Mesenchymal stem cell (in vitro differentiated cells and primary cell): ENCODE measurements at regions not wholly inside any gene's neighbourhood (a gene's known extent, or its start where the extent isn't known, plus 50 kb on each side); places are given as distances from the start of the nearest gene placed in this dataset.

Experiments
- DNase-seq: peaks from one replicate; pipeline ENCODE4 v3.0.0-alpha.2; 2013
- H2AFZ ChIP-seq: one replicate; pipeline ENCODE4 v1.6.1; 2013; ENCODE audit warnings: low read depth, mild to moderate bottlenecking, control low read depth, inconsistent platforms, low read length, moderate library complexity
- H2AK5ac ChIP-seq: 2 replicates; pipeline ENCODE4 v1.6.1; 2013; ENCODE audit warnings: low read length, moderate library complexity, mild to moderate bottlenecking, inconsistent platforms; ENCODE audit not compliant: severe bottlenecking
- H2BK120ac ChIP-seq: one replicate; pipeline ENCODE4 v1.6.1; 2013; ENCODE audit warnings: low read depth, mild to moderate bottlenecking, inconsistent platforms, low read length, moderate library complexity
- H2BK12ac ChIP-seq, 2 experiments: one replicate each; pipeline ENCODE4 v1.6.1; 2013; ENCODE audit warnings: inconsistent platforms in 2 of 2, low read length in 2 of 2, mild to moderate bottlenecking in 2 of 2, moderate library complexity in 2 of 2, control low read depth in 1 of 2
- H2BK15ac ChIP-seq: one replicate; pipeline ENCODE4 v1.6.1; 2013; ENCODE audit warnings: mild to moderate bottlenecking, low read depth, inconsistent platforms; ENCODE audit not compliant: poor library complexity, severe bottlenecking
- H2BK5ac ChIP-seq: 2 replicates; pipeline ENCODE4 v1.6.1; 2013; ENCODE audit warnings: low read depth, mild to moderate bottlenecking, low read length, control low read depth, inconsistent platforms; ENCODE audit not compliant: poor library complexity, severe bottlenecking
- H3K14ac ChIP-seq, 2 experiments: one replicate each; pipeline ENCODE4 v1.6.1; 2013; ENCODE audit warnings: inconsistent platforms in 2 of 2, low read length in 2 of 2, control low read depth in 1 of 2, mild to moderate bottlenecking in 1 of 2, moderate library complexity in 1 of 2
- H3K18ac ChIP-seq, 2 experiments: one replicate each; pipeline ENCODE4 v1.6.1; 2013; ENCODE audit warnings: inconsistent platforms in 2 of 2, low read length in 2 of 2, control low read depth in 1 of 2, low read depth in 1 of 2, mild to moderate bottlenecking in 1 of 2
- H3K23ac ChIP-seq, 2 experiments: one replicate each; pipeline ENCODE4 v1.6.1; 2013; ENCODE audit warnings: inconsistent platforms in 2 of 2, low read length in 2 of 2, mild to moderate bottlenecking in 2 of 2, moderate library complexity in 2 of 2, control low read depth in 1 of 2
- H3K27ac ChIP-seq: 2 replicates; pipeline ENCODE4 v1.5.1; 2013; ENCODE audit warnings: mild to moderate bottlenecking, moderate library complexity, low read length, control low read depth, inconsistent platforms; ENCODE audit not compliant: poor library complexity, severe bottlenecking
- H3K27me3 ChIP-seq, 2 experiments: 2 replicates each; pipeline versions ENCODE4 v1.6.1 to v1.7.0; 2013; ENCODE audit warnings: low read length in 2 of 2, mild to moderate bottlenecking in 2 of 2, moderate library complexity in 2 of 2, control low read depth in 1 of 2, inconsistent platforms in 1 of 2; ENCODE audit not compliant: control insufficient read depth in 1 of 2, insufficient read depth in 1 of 2
- H3K36me3 ChIP-seq, 2 experiments: 2 replicates each; pipeline versions ENCODE4 v1.6.1 to v1.7.0; 2013; ENCODE audit warnings: low read length in 2 of 2, control low read depth in 1 of 2, inconsistent platforms in 1 of 2, low read depth in 1 of 2, mild to moderate bottlenecking in 1 of 2; ENCODE audit not compliant: insufficient read depth in 2 of 2, control insufficient read depth in 1 of 2
- H3K4ac ChIP-seq, 2 experiments: one replicate each; pipeline ENCODE4 v1.6.1; 2013; ENCODE audit warnings: inconsistent platforms in 2 of 2, low read length in 2 of 2, mild to moderate bottlenecking in 2 of 2, moderate library complexity in 2 of 2, control low read depth in 1 of 2, low read depth in 1 of 2
- H3K4me1 ChIP-seq: 2 replicates; pipeline ENCODE4 v1.6.1; 2013; ENCODE audit warnings: low read depth, low read length, control low read depth; ENCODE audit not compliant: control insufficient read depth, insufficient read depth
- H3K4me2 ChIP-seq: 2 replicates; pipeline ENCODE4 v1.6.1; 2013; ENCODE audit warnings: low read length, mild to moderate bottlenecking, inconsistent platforms; ENCODE audit not compliant: poor library complexity, severe bottlenecking
- H3K4me3 ChIP-seq, 2 experiments: 2 replicates each; pipeline versions ENCODE4 v1.5.1 to v1.7.0; 2013; ENCODE audit warnings: low read length in 2 of 2, mild to moderate bottlenecking in 2 of 2, control low read depth in 1 of 2, low read depth in 1 of 2; ENCODE audit not compliant: insufficient read depth in 1 of 2
- H3K79me1 ChIP-seq: replicated peaks from 2 replicates; pipeline ENCODE4 v1.6.1; 2013; ENCODE audit warnings: mild to moderate bottlenecking, control low read depth, low read length, inconsistent platforms; ENCODE audit not compliant: poor library complexity, severe bottlenecking
- H3K9ac ChIP-seq: 2 replicates; pipeline ENCODE4 v1.7.0; 2013; ENCODE audit warnings: mild to moderate bottlenecking, low read length, moderate library complexity
- H3K9me3 ChIP-seq: 2 replicates; pipeline ENCODE4 v1.7.0; 2013; ENCODE audit warnings: mild to moderate bottlenecking, low read length; ENCODE audit not compliant: control insufficient read depth
- H4K8ac ChIP-seq: one replicate; pipeline ENCODE4 v1.6.1; 2013; ENCODE audit warnings: inconsistent platforms, mild to moderate bottlenecking, low read length, moderate library complexity
- H4K91ac ChIP-seq: one replicate; pipeline ENCODE4 v1.6.1; 2013; ENCODE audit warnings: mild to moderate bottlenecking, low read length, inconsistent platforms

GRCh38 chr2:19408592-19408991 is 50.2 kb upstream of the OSR1 start:
- Histone ChIP-seq H2BK120ac (no peak overlapping the region), H3K79me1 (no peaks in the 10 kb centered on the region), H2AK5ac (no peak overlapping the region), H3K36me3 (no peaks in the 10 kb centered on the region), H3K4me3 (no peak overlapping the region), H4K91ac (no peak overlapping the region), H2BK5ac (no peak overlapping the region), H3K27ac (no peak overlapping the region), H3K4me2 (no peak overlapping the region), H3K18ac (no peak overlapping the region), H2BK15ac (no peak overlapping the region), H2BK12ac (no peak overlapping the region), H3K4ac (no peak overlapping the region), H3K9ac (no peak overlapping the region), H3K4me1 (no peaks in the 10 kb centered on the region), H3K9me3 (peaks cover 12% of the 10 kb centered on the region), H3K27me3 (no peaks in the 10 kb centered on the region), H2AFZ (no peak overlapping the region), H4K8ac (no peak overlapping the region), H3K14ac (no peak overlapping the region), H3K23ac (no peak overlapping the region)
- DNase-seq = peak; percentile 9
